ENCODE measurements at regions not wholly inside any gene's neighbourhood (a gene's known extent, or its start where the extent isn't known, plus 50 kb on each side); places are given as distances from the start of the nearest gene placed in this dataset.
A peak's percentile ranks its signal among the peaks of the same experiment; 100 is the strongest.

DNA sequence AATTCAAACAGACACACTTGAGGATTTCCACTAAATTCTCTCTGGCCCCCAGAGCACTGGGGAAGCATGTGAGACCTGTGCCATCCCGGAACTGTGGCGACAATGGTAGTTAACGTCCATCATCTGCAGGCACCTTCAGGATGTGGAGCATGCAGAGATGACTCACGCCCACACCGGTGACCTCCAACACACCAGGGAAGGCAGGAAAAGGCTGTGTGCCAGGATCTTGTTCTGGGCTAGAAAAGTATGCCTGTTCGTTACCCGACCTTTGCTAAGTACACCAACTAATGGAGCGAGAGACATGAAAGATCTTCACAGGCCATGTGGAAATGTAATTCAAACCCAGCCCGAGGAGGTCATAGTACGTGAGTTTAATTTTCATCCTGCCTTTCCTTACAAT, 208.8 kb downstream of the MELK start:
- no peak overlapping the region for H3K27ac ChIP-seq
- ChIA-PET CTCF (no interaction called here), POLR2A (ENCODE audit: low non-redundant PET) (no interaction called here)
- DNase-seq (ENCODE audit: low spot score): peak; percentile 62
- TF ChIP-seq, protein P1, sequence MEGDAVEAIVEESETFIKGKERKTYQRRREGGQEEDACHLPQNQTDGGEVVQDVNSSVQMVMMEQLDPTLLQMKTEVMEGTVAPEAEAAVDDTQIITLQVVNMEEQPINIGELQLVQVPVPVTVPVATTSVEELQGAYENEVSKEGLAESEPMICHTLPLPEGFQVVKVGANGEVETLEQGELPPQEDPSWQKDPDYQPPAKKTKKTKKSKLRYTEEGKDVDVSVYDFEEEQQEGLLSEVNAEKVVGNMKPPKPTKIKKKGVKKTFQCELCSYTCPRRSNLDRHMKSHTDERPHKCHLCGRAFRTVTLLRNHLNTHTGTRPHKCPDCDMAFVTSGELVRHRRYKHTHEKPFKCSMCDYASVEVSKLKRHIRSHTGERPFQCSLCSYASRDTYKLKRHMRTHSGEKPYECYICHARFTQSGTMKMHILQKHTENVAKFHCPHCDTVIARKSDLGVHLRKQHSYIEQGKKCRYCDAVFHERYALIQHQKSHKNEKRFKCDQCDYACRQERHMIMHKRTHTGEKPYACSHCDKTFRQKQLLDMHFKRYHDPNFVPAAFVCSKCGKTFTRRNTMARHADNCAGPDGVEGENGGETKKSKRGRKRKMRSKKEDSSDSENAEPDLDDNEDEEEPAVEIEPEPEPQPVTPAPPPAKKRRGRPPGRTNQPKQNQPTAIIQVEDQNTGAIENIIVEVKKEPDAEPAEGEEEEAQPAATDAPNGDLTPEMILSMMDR (conservative IDR thresholded peaks at IDR 0.05; ENCODE audit: low read depth): no peak
